WI38 (cell line): ENCODE measurements at regions not wholly inside any gene's neighbourhood (a gene's known extent, or its start where the extent isn't known, plus 50 kb on each side); places are given as distances from the start of the nearest gene placed in this dataset.

Experiments used
- H3K4me3 ChIP-seq: 2 replicates; pipeline ENCODE4 v1.5.1; 2011; ENCODE audit warnings: low read depth, mild to moderate bottlenecking, control low read depth, low read length
- CTCF ChIP-seq: IDR thresholded peaks from 2 replicates; pipeline ENCODE4 v1.5.1; 2012; ENCODE audit warnings: low read depth, mild to moderate bottlenecking, control low read depth, low read length

- TF ChIP-seq CTCF, result no peak
- H3K4me3 ChIP-seq, result no peak overlapping the region
Measured at GRCh38 chr13:31904941-31905824, 126.4 kb upstream of the FRY start.

GRCh38 chr13:31905961-31906360 is 125.6 kb upstream of the FRY start:
- no peak for TF ChIP-seq CTCF
- H3K4me3 ChIP-seq, result no peak overlapping the region

GRCh38 chr13:31908696-31909411 is 122.7 kb upstream of the FRY start:
- TF ChIP-seq CTCF, result no peak
- H3K4me3 ChIP-seq, result no peak overlapping the region

GRCh38 chr13:31909864-31910551 is 121.6 kb upstream of the FRY start:
- no peak overlapping the region for H3K4me3 ChIP-seq
- TF ChIP-seq CTCF, result peak; percentile 61

- TF ChIP-seq CTCF, result no peak
- H3K4me3 ChIP-seq, result no peak overlapping the region
Measured at GRCh38 chr13:31910633-31911032, 120.9 kb upstream of the FRY start.

- no peak overlapping the region for H3K4me3 ChIP-seq
- TF ChIP-seq CTCF, result no peak
Measured at GRCh38 chr13:31912647-31913401, 118.8 kb upstream of the FRY start.
